Mammary epithelial cell (primary cell): ENCODE measurements at regions not wholly inside any gene's neighbourhood (a gene's known extent, or its start where the extent isn't known, plus 50 kb on each side); places are given as distances from the start of the nearest gene placed in this dataset.

Experiments used
- CTCF ChIP-seq, 2 donors: IDR thresholded peaks in 1 of 2; conservative IDR thresholded peaks in 1 of 2; 2 replicates each; pipeline ENCODE4 v1.5.1; 2011 to 2012; ENCODE audit warnings: inconsistent platforms in 2 of 2, low read length in 2 of 2, mild to moderate bottlenecking in 2 of 2, control low read depth in 1 of 2, low read depth in 1 of 2; ENCODE audit not compliant: insufficient read depth in 1 of 2; ENCODE audit errors: extremely low read depth in 1 of 2
- EZH2 ChIP-seq: IDR thresholded peaks from 2 replicates; pipeline ENCODE4 v1.6.1; 2012; ENCODE audit warnings: low read length, inconsistent platforms, borderline replicate concordance

GRCh38 chr5:74441616-74442015 lies 198.9 kb downstream of the ENC1 start:
- no peak for TF ChIP-seq EZH2
- TF ChIP-seq CTCF (conservative IDR thresholded peaks at IDR 0.05 in 1 of 2, IDR thresholded peaks at IDR 0.05 in 1 of 2; ENCODE audit: extremely low read depth in 1 of 2, insufficient read depth in 1 of 2, low read depth in 1 of 2, low read length in 2 of 2): no peak
